ENCODE measurements at regions not wholly inside any gene's neighbourhood (a gene's known extent, or its start where the extent isn't known, plus 50 kb on each side); places are given as distances from the start of the nearest gene placed in this dataset.
A peak's percentile ranks its signal among the peaks of the same experiment; 100 is the strongest.

- Histone ChIP-seq H3K36me3 (ENCODE audit: control insufficient read depth in 2 of 3, insufficient read depth in 3 of 3, low read length in 3 of 3) (no peaks in the 10 kb centered on the region), H3K9me3 (ENCODE audit: control insufficient read depth in 2 of 3, low read length in 3 of 3) (no peaks in the 10 kb centered on the region), H3K4me1 (ENCODE audit: control insufficient read depth in 2 of 2, insufficient read depth in 2 of 2, low read length in 2 of 2) (no peaks in the 10 kb centered on the region), H3K4me3 (ENCODE audit: low read length) (no peak overlapping the region), H3K27ac (ENCODE audit: low read depth, low read length) (no peak overlapping the region), H3K27me3 (ENCODE audit: control insufficient read depth in 2 of 2, insufficient read depth in 2 of 2, low read length in 2 of 2) (no peaks in the 10 kb centered on the region)
- no peak overlapping the region for H3K4me3 Mint-ChIP-seq
- ChIA-PET CTCF (no interaction called here), POLR2A (no interaction called here)
- DNase-seq (no peak), ATAC-seq (no peak)
- peaks cover 0 to 15% (median 0%) of the 10 kb centered on the region in 5 donors for H3K36me3 Mint-ChIP-seq
- peaks cover 0 to 12% (median 3%) of the 10 kb centered on the region in 11 donors for H3K9me3 Mint-ChIP-seq
- no peak overlapping the region for H3K27ac Mint-ChIP-seq
- H3K4me1 Mint-ChIP-seq, result peaks cover 0 to 9% (median 0%) of the 10 kb centered on the region in 7 donors
- intact Hi-C loops (cut with micrococcal nuclease), result no loop called here
- H3K27me3 Mint-ChIP-seq, result peaks cover 0 to 63% (median 18%) of the 10 kb centered on the region in 5 donors
Measured at GRCh38 chr5:54778783-54779182, 206.6 kb downstream of the ESM1 start.

- Histone ChIP-seq H3K4me3 (ENCODE audit: low read length) (no peak overlapping the region), H3K27ac (ENCODE audit: low read depth, low read length) (no peak overlapping the region), H3K4me1 (ENCODE audit: control insufficient read depth in 2 of 2, insufficient read depth in 2 of 2, low read length in 2 of 2) (no peaks in the 10 kb centered on the region), H3K9me3 (ENCODE audit: control insufficient read depth in 2 of 3, low read length in 3 of 3) (no peaks in the 10 kb centered on the region), H3K36me3 (ENCODE audit: control insufficient read depth in 2 of 3, insufficient read depth in 3 of 3, low read length in 3 of 3) (no peaks in the 10 kb centered on the region), H3K27me3 (ENCODE audit: control insufficient read depth in 2 of 2, insufficient read depth in 2 of 2, low read length in 2 of 2) (no peaks in the 10 kb centered on the region)
- ChIA-PET CTCF (no interaction called here), POLR2A (interaction anchor here (0.6 kb wide), 1 partner anchor 121 kb away, joined by 3 read pairs; no protein-coding TSS in a partner anchor)
- ATAC-seq (no peak), DNase-seq (no peak)
- H3K4me1 Mint-ChIP-seq, result peaks cover 0 to 9% (median 0%) of the 10 kb centered on the region in 7 donors
- H3K27ac Mint-ChIP-seq, result no peak overlapping the region
- H3K4me3 Mint-ChIP-seq, result no peak overlapping the region
- intact Hi-C loops (cut with micrococcal nuclease), result no loop called here
- peaks cover 0 to 59% (median 18%) of the 10 kb centered on the region in 5 donors for H3K27me3 Mint-ChIP-seq
- H3K9me3 Mint-ChIP-seq, result peaks cover 0 to 3% (median 0%) of the 10 kb centered on the region in 11 donors
- peaks cover 0 to 3% (median 0%) of the 10 kb centered on the region in 5 donors for H3K36me3 Mint-ChIP-seq
Measured at GRCh38 chr5:54775645-54776044, 209.7 kb downstream of the ESM1 start.

- Mint-ChIP-seq H3K9me3 (peaks cover 0 to 7% (median 0%) of the 10 kb centered on the region in 11 donors), H3K27ac (no peak overlapping the region), H3K4me1 (peaks cover 0 to 9% (median 0%) of the 10 kb centered on the region in 7 donors), H3K27me3 (peaks cover 0 to 61% (median 16%) of the 10 kb centered on the region in 5 donors), H3K4me3 (no peak overlapping the region), H3K36me3 (peaks cover 0 to 3% (median 0%) of the 10 kb centered on the region in 5 donors)
- Histone ChIP-seq H3K36me3 (ENCODE audit: control insufficient read depth in 2 of 3, insufficient read depth in 3 of 3, low read length in 3 of 3) (no peaks in the 10 kb centered on the region), H3K27ac (ENCODE audit: low read depth, low read length) (no peak overlapping the region), H3K27me3 (ENCODE audit: control insufficient read depth in 2 of 2, insufficient read depth in 2 of 2, low read length in 2 of 2) (no peaks in the 10 kb centered on the region), H3K4me3 (ENCODE audit: low read length) (no peak overlapping the region), H3K4me1 (ENCODE audit: control insufficient read depth in 2 of 2, insufficient read depth in 2 of 2, low read length in 2 of 2) (no peaks in the 10 kb centered on the region), H3K9me3 (ENCODE audit: control insufficient read depth in 2 of 3, low read length in 3 of 3) (no peaks in the 10 kb centered on the region)
- ChIA-PET POLR2A (interaction anchor here (0.8 kb wide), 1 partner anchor 159 kb away, joined by 3 read pairs; no protein-coding TSS in a partner anchor), CTCF (no interaction called here)
- intact Hi-C loops (cut with micrococcal nuclease), result no loop called here
- DNase-seq, result no peak
- peak; percentile 71 for ATAC-seq
Measured at GRCh38 chr5:54774281-54775170, 210.9 kb downstream of the ESM1 start.

- H3K4me1 Mint-ChIP-seq, result peaks cover 0 to 9% (median 0%) of the 10 kb centered on the region in 7 donors
- H3K9me3 ChIP-seq (ENCODE audit: control insufficient read depth in 2 of 3, low read length in 3 of 3), result no peaks in the 10 kb centered on the region
- no peak overlapping the region for H3K4me3 ChIP-seq (ENCODE audit: low read length)
- H3K4me3 Mint-ChIP-seq, result no peak overlapping the region
- H3K4me1 ChIP-seq (ENCODE audit: control insufficient read depth in 2 of 2, insufficient read depth in 2 of 2, low read length in 2 of 2), result no peaks in the 10 kb centered on the region
- no peaks in the 10 kb centered on the region for H3K36me3 ChIP-seq (ENCODE audit: control insufficient read depth in 2 of 3, insufficient read depth in 3 of 3, low read length in 3 of 3)
- intact Hi-C loops (cut with micrococcal nuclease), result no loop called here
- peaks cover 0 to 54% (median 16%) of the 10 kb centered on the region in 5 donors for H3K27me3 Mint-ChIP-seq
- no peak for DNase-seq
- POLR2A ChIA-PET, result no interaction called here
- no peak overlapping the region for H3K27ac Mint-ChIP-seq
- peak; percentile 66 for ATAC-seq
- no peaks in the 10 kb centered on the region for H3K27me3 ChIP-seq (ENCODE audit: control insufficient read depth in 2 of 2, insufficient read depth in 2 of 2, low read length in 2 of 2)
- no peak overlapping the region for H3K27ac ChIP-seq (ENCODE audit: low read depth, low read length)
- CTCF ChIA-PET, result no interaction called here
- H3K9me3 Mint-ChIP-seq, result peaks cover 0 to 7% (median 0%) of the 10 kb centered on the region in 11 donors
- peaks cover 0 to 8% (median 0%) of the 10 kb centered on the region in 5 donors for H3K36me3 Mint-ChIP-seq
Measured at GRCh38 chr5:54772684-54773083, 212.7 kb downstream of the ESM1 start.

- no peaks in the 10 kb centered on the region for H3K9me3 ChIP-seq (ENCODE audit: control insufficient read depth in 2 of 3, low read length in 3 of 3)
- no peaks in the 10 kb centered on the region for H3K27me3 ChIP-seq (ENCODE audit: control insufficient read depth in 2 of 2, insufficient read depth in 2 of 2, low read length in 2 of 2)
- no peak for ATAC-seq
- Mint-ChIP-seq H3K27me3 (peaks cover 0 to 50% (median 15%) of the 10 kb centered on the region in 5 donors), H3K27ac (no peak overlapping the region), H3K36me3 (peaks cover 0 to 8% (median 0%) of the 10 kb centered on the region in 5 donors), H3K4me1 (peaks cover 0 to 9% (median 0%) of the 10 kb centered on the region in 7 donors), H3K9me3 (peaks cover 0 to 7% (median 0%) of the 10 kb centered on the region in 11 donors), H3K4me3 (no peak overlapping the region)
- no peaks in the 10 kb centered on the region for H3K4me1 ChIP-seq (ENCODE audit: control insufficient read depth in 2 of 2, insufficient read depth in 2 of 2, low read length in 2 of 2)
- ChIA-PET CTCF (no interaction called here), POLR2A (interaction anchor here (2.1 kb wide), 1 partner anchor 11 kb away, joined by 11 read pairs; no protein-coding TSS in a partner anchor)
- no peak overlapping the region for H3K27ac ChIP-seq (ENCODE audit: low read depth, low read length)
- intact Hi-C loops (cut with micrococcal nuclease), result no loop called here
- H3K4me3 ChIP-seq (ENCODE audit: low read length), result no peak overlapping the region
- no peaks in the 10 kb centered on the region for H3K36me3 ChIP-seq (ENCODE audit: control insufficient read depth in 2 of 3, insufficient read depth in 3 of 3, low read length in 3 of 3)
- DNase-seq, result no peak
Measured at GRCh38 chr5:54772231-54772630, 213.2 kb downstream of the ESM1 start.

GRCh38 chr5:54769746-54770145, 215.6 kb downstream of the ESM1 start:
- H3K9me3 Mint-ChIP-seq, result peaks cover 0 to 10% (median 0%) of the 10 kb centered on the region in 11 donors
- POLR2A ChIA-PET, result no interaction called here
- no peak for ATAC-seq

More at GRCh38 chr5:54769746-54770145, 215.6 kb downstream of the ESM1 start:
- no peak for DNase-seq
- Histone ChIP-seq H3K4me1 (ENCODE audit: control insufficient read depth in 2 of 2, insufficient read depth in 2 of 2, low read length in 2 of 2) (no peaks in the 10 kb centered on the region), H3K36me3 (ENCODE audit: control insufficient read depth in 2 of 3, insufficient read depth in 3 of 3, low read length in 3 of 3) (no peaks in the 10 kb centered on the region), H3K9me3 (ENCODE audit: control insufficient read depth in 2 of 3, low read length in 3 of 3) (no peaks in the 10 kb centered on the region), H3K4me3 (ENCODE audit: low read length) (no peak overlapping the region), H3K27ac (ENCODE audit: low read depth, low read length) (no peak overlapping the region), H3K27me3 (ENCODE audit: control insufficient read depth in 2 of 2, insufficient read depth in 2 of 2, low read length in 2 of 2) (no peaks in the 10 kb centered on the region)
- Mint-ChIP-seq H3K27me3 (peaks cover 0 to 47% (median 0%) of the 10 kb centered on the region in 5 donors), H3K36me3 (peaks cover 0 to 16% (median 0%) of the 10 kb centered on the region in 5 donors), H3K4me1 (peaks cover 0 to 3% (median 0%) of the 10 kb centered on the region in 7 donors), H3K4me3 (no peak overlapping the region), H3K27ac (no peak overlapping the region)
- intact Hi-C loops (cut with micrococcal nuclease), result loop anchor here in 1 of 2 donors (1.0 to 5.0 kb wide), 2 partner anchors 122 to 252 kb away; partner anchors contain the start of gene SNX18
- CTCF ChIA-PET, result interaction anchor here (1.0 to 2.0 kb wide), 2 partner anchors 12 to 253 kb away, joined by 3 to 4 read pairs; no protein-coding TSS in a partner anchor
